Skeletal muscle satellite cell (primary cell): ENCODE measurements at regions not wholly inside any gene's neighbourhood (a gene's known extent, or its start where the extent isn't known, plus 50 kb on each side); places are given as distances from the start of the nearest gene placed in this dataset.

Source experiments
- H3K27me3 ChIP-seq: 2 replicates; pipeline ENCODE4 v1.7.0; 2013; ENCODE audit warnings: low read length; ENCODE audit not compliant: control insufficient read depth, insufficient read depth
- H3K36me3 ChIP-seq: 2 replicates; pipeline ENCODE4 v1.7.0; 2013; ENCODE audit warnings: mild to moderate bottlenecking, control low read depth, low read length; ENCODE audit not compliant: insufficient read depth
- H3K4me1 ChIP-seq: 2 replicates; pipeline ENCODE4 v1.7.0; 2013; ENCODE audit warnings: low read length; ENCODE audit not compliant: control insufficient read depth, insufficient read depth
- H3K4me2 ChIP-seq: 2 replicates; pipeline ENCODE4 v1.7.0; 2013; ENCODE audit warnings: mild to moderate bottlenecking, low read length
- H3K4me3 ChIP-seq: 2 replicates; pipeline ENCODE4 v1.7.0; 2013; ENCODE audit warnings: low read length
- H3K9ac ChIP-seq: 2 replicates; pipeline ENCODE4 v1.7.0; 2013; ENCODE audit warnings: mild to moderate bottlenecking, low read depth, low read length, moderate library complexity
- H3K9me3 ChIP-seq: replicated peaks from 2 replicates; pipeline ENCODE4 v1.7.0; 2013; ENCODE audit warnings: mild to moderate bottlenecking, control low read depth, low read length

DNA sequence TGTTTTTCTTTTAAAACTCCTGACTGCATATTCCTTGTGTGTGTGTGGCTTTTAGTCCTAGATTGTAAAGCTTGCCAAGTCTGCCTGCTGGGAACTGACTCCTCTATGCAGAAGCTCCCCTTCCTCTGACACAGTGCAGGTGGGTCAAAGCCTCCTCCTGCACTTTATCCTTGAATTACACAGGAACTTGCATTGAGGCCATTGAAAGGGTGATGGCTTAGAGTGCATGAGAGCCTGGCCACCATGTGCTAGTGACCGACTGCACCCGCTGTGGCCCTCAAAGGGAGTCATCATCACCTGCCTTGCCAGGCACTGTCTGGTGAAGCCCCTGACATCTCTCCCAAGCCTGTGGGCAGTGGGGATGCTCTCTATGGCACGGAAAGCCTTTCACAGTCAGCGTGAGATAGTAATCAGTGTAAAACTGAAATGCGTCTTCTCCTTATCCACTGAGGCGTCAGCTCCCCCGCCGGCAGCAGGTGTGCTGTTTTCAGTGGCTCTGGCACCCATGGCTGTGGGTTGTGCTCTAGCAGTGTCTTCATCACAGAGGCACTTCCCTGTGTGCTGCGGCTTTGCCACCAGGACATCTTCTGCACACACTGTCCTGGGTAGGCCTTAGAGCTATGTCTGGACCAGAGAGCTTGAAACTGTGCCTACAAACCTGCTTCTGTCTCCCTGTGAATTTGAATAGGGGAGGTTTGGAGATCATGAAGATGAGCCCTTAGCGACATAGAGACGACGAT lies 87.9 kb downstream of the THBS2 start:
- Histone ChIP-seq H3K9ac (no peak overlapping the region), H3K36me3 (peaks cover 4% of the 10 kb centered on the region)

DNA sequence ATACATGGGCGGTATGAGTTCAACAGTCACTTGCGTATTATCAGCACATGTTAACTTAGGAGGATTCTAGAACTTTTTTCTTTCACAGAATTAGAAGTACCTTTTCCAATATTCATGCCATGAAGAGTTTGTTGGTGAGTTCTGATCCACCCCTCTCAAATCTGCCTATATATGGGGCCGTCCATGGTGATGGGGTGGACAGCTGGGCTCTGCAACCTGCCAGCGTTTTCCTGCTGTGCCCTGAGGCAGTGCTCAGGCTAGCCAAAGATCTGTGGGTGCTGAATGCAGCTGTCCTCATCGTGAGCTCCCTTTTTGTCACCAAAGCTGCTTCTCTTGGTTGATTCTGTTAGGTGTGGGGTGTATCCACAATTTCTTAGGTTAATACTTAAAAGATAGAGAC lies 88.7 kb downstream of the THBS2 start:
- Histone ChIP-seq H3K9me3 (no peaks in the 10 kb centered on the region), H3K4me1 (peaks cover 57% of the 10 kb centered on the region), H3K27me3 (no peaks in the 10 kb centered on the region), H3K9ac (peak overlapping the region; percentile 24), H3K4me2 (no peak overlapping the region), H3K4me3 (no peak overlapping the region), H3K36me3 (no peaks in the 10 kb centered on the region)

More for the DNA sequence above, 87.9 kb downstream of the THBS2 start:
- Histone ChIP-seq H3K27me3 (no peaks in the 10 kb centered on the region), H3K4me3 (no peak overlapping the region), H3K9me3 (no peaks in the 10 kb centered on the region), H3K4me2 (no peak overlapping the region), H3K4me1 (peaks cover 57% of the 10 kb centered on the region)

DNA sequence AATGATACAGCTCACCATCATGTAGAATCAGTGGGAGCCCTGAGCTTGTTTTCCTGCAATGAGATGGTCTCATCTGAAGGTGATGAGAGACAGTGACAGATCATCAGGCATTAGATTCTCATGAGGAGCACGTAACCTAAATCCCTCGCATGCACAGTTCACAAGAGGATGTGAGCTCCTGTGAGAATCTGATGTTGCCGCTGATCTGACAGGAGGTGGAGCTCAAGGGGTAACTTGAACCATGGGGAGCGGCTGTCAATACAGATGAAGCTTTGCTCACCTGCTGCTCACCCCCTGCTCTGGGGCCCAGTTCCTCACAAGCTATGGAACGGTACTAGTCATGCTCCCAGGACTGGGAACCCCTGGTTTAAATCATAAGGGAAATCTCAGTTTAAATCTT lies 89.2 kb downstream of the THBS2 start:
- Histone ChIP-seq H3K9ac (no peak overlapping the region), H3K4me1 (peaks cover 55% of the 10 kb centered on the region), H3K4me3 (no peak overlapping the region), H3K9me3 (no peaks in the 10 kb centered on the region), H3K4me2 (no peak overlapping the region), H3K36me3 (no peaks in the 10 kb centered on the region), H3K27me3 (no peaks in the 10 kb centered on the region)

DNA sequence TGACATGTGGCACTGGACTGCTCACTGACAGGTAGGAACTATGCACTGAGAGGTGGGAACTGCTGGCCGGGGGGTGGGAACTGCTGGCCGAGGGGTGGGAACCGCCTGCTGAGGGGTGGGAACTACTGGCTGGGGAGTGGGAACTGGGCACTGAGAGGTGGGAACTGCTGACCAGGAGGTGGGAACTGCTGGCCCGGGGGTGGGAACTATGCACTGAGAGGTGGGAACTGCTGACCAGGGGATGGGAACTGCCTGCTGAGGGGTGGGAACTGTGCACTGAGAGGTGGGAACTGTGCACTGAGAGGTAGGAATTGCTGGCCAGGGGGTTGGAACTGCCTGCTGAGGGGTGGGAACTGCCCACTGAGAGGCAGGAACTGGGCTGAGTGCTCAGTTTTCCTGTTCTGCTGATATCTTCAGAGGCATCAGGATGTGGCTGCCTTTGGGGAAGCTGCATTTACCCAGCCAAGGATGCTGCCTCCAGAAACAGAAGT lies 90.2 kb downstream of the THBS2 start:
- Histone ChIP-seq H3K4me2 (peak overlapping the region; percentile 55), H3K36me3 (no peaks in the 10 kb centered on the region), H3K9ac (peak overlapping the region; percentile 47), H3K9me3 (no peaks in the 10 kb centered on the region), H3K4me3 (no peak overlapping the region), H3K27me3 (no peaks in the 10 kb centered on the region), H3K4me1 (peaks cover 49% of the 10 kb centered on the region)

DNA sequence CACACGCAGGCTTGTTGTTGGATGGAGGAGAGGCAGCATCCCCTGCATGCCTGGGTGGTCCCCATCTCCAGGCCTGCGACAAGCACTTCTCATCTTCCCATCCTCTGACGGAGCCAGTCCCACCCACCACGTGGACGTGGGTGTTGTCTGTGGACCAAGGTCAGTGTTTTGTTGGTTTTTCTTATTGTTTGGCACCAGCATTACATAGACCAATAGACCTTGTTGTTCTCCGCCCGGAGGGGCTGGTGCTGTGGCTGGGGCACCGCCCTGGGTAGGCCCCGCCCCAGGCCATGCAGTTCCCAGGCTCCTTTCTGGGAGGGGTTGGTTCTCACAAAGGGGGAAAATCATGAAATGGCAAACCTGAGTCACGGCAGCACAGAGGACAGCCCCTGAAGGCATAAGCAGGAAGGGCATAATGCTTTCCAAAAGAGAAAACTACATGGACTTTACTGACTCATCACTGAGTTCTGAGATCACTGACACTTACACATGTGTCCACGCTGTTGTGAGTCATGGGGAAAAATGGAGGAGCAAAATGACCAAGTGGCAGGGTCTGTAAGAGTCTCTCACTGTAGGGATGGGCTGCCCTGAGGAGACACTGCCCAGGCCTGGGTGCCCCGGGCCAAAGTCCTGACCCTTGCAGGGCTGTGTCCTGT lies 90.8 kb downstream of the THBS2 start:
- Histone ChIP-seq H3K4me2 (peak overlapping the region; percentile 55), H3K27me3 (no peaks in the 10 kb centered on the region), H3K9me3 (no peaks in the 10 kb centered on the region), H3K36me3 (no peaks in the 10 kb centered on the region), H3K4me3 (peak overlapping the region; percentile 40), H3K4me1 (peaks cover 49% of the 10 kb centered on the region), H3K9ac (peak overlapping the region; percentile 61)

DNA sequence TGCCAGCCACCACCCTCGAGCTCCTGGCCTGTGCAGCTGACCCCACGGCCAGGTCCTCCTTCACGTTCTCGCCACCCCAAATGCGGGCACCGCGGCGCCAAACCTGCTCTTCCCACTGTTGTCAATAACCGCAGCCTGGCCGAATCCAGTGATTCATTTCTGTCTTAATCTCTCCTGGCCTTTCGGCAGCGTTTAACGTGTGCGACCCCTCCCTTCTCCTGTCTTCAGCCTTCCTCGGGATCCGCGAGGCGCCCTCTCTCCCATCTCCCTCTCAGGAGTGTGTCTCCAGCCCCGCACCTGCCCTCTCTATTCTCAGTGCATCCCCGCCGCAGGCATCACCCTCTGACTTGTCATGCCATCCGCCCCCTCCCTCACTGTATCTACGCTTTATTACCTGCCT lies 91.4 kb downstream of the THBS2 start:
- Histone ChIP-seq H3K27me3 (no peaks in the 10 kb centered on the region), H3K4me2 (peak overlapping the region; percentile 46), H3K4me1 (peaks cover 45% of the 10 kb centered on the region), H3K4me3 (peak overlapping the region; percentile 40), H3K9me3 (no peaks in the 10 kb centered on the region), H3K36me3 (no peaks in the 10 kb centered on the region), H3K9ac (peak overlapping the region; percentile 61)

DNA sequence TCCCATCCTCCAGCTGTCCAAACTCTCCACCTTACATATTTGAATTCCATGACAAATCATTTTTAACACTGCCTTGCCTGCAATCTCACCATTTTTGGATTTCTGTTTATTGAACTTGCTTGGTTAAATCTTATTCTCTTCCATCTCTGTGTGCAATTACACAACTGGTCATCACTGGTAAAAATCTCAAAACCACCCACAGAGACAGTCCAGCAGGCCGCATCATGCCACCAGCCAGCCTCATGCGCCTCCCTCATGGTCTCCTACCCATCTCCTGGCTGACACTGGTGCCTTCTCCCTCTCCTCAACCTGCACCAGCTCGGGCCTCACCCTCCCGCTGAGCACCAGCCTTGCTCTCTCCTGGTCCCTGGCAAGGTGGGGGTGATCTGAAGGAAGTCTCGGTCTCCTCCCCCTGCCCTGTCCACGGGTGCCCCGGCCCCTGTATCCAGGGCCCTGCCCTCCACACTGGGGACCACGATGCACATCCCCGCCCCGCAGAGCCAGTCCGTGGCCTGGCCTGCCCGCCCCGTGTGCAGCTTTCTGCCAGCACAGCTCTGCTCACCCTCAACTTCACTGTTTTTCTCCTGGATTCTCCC lies 92.0 kb downstream of the THBS2 start:
- H3K9ac ChIP-seq = peak overlapping the region; percentile 61
- no peak overlapping the region for H3K4me2 ChIP-seq
- H3K4me3 ChIP-seq = no peak overlapping the region
- no peaks in the 10 kb centered on the region for H3K36me3 ChIP-seq
- H3K4me1 ChIP-seq = peaks cover 39% of the 10 kb centered on the region
- H3K27me3 ChIP-seq = no peaks in the 10 kb centered on the region
- no peaks in the 10 kb centered on the region for H3K9me3 ChIP-seq

DNA sequence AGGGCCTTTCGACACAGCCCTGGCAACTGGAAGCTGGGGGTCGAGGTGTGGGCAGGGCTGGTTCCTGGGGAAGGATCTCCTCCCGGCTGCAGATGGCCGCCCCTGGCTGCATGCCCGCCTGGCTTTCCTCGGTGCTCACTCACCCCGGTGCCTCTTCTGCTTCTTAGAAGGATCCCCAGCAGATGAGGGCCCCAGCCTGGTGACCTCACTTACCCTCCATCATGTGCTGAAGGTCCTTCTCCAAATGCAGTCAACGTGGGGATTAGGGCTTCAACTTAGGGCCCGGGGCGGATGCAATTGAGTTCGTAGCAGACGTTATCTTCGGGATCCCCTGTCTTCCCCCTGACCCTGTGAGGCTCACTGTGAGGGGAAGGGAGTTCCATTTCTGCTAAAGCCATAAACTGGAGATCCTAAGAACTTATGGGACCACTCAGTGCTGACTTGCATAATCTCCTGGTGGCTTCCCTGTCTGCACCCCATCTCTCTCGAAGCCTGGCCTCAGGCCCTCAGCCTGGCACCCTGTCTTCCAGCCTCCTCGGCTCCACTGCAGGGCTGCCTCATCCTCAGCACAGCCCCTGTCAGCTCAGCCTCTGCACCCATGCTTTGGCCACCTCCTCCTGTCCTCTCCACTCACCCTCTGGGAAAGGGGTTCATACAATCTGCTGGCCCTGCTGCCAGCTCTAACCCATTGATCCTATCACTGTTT lies 92.6 kb downstream of the THBS2 start:
- no peak overlapping the region for H3K4me3 ChIP-seq
- no peaks in the 10 kb centered on the region for H3K9me3 ChIP-seq
- H3K4me2 ChIP-seq = no peak overlapping the region
- no peak overlapping the region for H3K9ac ChIP-seq
- peaks cover 37% of the 10 kb centered on the region for H3K4me1 ChIP-seq
- no peaks in the 10 kb centered on the region for H3K27me3 ChIP-seq
- H3K36me3 ChIP-seq = no peaks in the 10 kb centered on the region

DNA sequence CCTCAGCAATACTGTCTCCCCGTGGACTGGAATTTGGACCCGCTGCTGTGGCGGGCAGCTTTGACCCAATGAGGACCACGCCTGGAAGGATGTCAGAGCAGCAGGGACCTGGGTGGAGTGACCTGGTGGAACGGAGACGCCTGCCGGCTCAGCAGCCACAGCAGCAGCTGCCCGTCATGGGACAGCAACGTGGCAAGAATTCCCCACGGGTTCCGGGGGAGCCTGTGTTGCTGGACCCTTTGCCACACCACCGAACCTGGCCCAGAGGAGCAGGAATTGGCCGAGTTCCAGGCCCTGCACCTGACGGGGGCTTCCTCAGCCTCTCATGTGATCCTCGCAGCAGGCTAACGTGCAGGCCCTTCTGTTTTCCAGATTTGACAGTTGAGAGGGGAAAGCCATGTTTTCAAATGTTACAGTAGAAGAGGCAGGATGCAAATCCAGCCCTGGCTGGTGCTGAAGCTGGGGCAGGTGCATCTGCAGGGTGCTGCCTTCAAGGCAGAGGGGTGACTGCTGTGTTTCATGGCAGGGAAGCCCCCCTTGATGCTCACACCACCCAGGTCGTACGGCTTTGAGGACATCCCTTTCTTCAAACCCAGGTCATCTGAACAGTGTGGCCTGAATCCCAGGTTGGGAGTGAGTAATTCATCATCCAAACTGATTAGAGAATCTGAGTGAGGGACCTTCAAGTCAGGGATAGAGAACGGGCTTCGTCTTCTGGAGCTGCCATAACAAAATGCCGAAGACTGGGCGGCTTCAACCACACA lies 93.4 kb downstream of the THBS2 start:
- no peak overlapping the region for H3K4me2 ChIP-seq
- H3K36me3 ChIP-seq = no peaks in the 10 kb centered on the region
- H3K4me1 ChIP-seq = peaks cover 32% of the 10 kb centered on the region
- no peak overlapping the region for H3K4me3 ChIP-seq
- H3K9ac ChIP-seq = no peak overlapping the region
- no peaks in the 10 kb centered on the region for H3K9me3 ChIP-seq
- H3K27me3 ChIP-seq = no peaks in the 10 kb centered on the region

DNA sequence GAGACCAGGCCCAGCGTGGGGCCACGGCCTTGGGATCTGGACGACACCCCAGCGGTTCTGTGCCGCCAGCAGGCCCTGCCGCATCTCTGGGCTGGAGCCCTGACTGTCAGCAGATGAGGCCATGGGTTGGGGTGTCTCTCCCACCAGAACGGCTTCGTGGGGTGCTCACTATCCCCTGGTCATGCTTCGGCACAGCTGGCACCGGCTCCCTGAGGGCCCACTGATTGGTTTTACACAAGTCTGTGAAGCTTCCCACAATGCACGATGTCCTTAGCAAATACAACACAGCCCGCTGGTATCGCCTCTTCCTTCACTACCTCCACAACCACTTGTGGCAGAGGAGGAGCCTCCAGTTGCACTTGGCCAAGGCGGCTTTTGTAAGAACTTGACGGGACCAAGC lies 94.3 kb downstream of the THBS2 start:
- no peaks in the 10 kb centered on the region for H3K27me3 ChIP-seq
- H3K9me3 ChIP-seq = no peaks in the 10 kb centered on the region
- H3K36me3 ChIP-seq = no peaks in the 10 kb centered on the region
- H3K4me1 ChIP-seq = peaks cover 29% of the 10 kb centered on the region
- no peak overlapping the region for H3K4me3 ChIP-seq
- H3K4me2 ChIP-seq = no peak overlapping the region
- no peak overlapping the region for H3K9ac ChIP-seq

DNA sequence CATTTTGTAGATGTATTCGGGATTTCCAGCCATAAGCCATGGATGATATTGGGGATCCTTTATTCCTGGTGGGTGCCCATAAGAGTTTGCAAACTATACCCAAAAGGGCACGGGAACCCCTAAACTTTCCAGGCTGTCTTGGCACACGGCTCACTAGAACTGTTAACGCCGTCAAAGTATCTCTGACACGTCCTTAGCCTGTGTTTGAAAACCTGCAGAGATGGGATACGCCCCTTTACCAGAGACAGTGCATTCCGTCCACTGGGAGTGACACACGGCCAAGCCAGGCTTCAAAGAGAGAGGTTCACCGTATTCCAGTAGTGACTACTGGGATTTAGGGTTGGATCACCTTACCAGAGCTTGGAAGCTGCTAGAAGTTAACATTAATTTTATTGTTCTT lies 95.0 kb downstream of the THBS2 start:
- peaks cover 29% of the 10 kb centered on the region for H3K4me1 ChIP-seq
- no peaks in the 10 kb centered on the region for H3K9me3 ChIP-seq
- H3K36me3 ChIP-seq = no peaks in the 10 kb centered on the region
- peak overlapping the region; percentile 55 for H3K4me2 ChIP-seq
- no peak overlapping the region for H3K4me3 ChIP-seq
- H3K27me3 ChIP-seq = no peaks in the 10 kb centered on the region
- H3K9ac ChIP-seq = peak overlapping the region; percentile 56
